HG03135 (cell line): ENCODE measurements at regions not wholly inside any gene's neighbourhood (a gene's known extent, or its start where the extent isn't known, plus 50 kb on each side); places are given as distances from the start of the nearest gene placed in this dataset.

Experiments used
- ATAC-seq: cut with Tn5 transposase; IDR thresholded peaks from one replicate; pipeline ENCODE4 v1.9.1; 2021; ENCODE audit warnings: mild to moderate bottlenecking, moderate library complexity; ENCODE audit not compliant: unreplicated experiment

GRCh38 chr11:8823174-8823742 lies 87.7 kb upstream of the AKIP1 start:
- no peak for ATAC-seq

- no peak for ATAC-seq
These were observed 84.7 kb upstream of the AKIP1 start for GRCh38 chr11:8826139-8826786.

- no peak for ATAC-seq
These were observed 84.0 kb upstream of the AKIP1 start for GRCh38 chr11:8826901-8827560.

- ATAC-seq, result no peak
These were observed 82.9 kb upstream of the AKIP1 start for GRCh38 chr11:8828046-8828445.

- ATAC-seq, result no peak
These were observed 82.2 kb upstream of the AKIP1 start for GRCh38 chr11:8828580-8829361.

GRCh38 chr11:8829556-8829955 lies 81.4 kb upstream of the AKIP1 start:
- ATAC-seq, result no peak

GRCh38 chr11:8830641-8831040 lies 80.3 kb upstream of the AKIP1 start:
- ATAC-seq, result no peak

- ATAC-seq, result no peak
These were observed 79.1 kb upstream of the AKIP1 start for GRCh38 chr11:8831861-8832260.

- ATAC-seq, result peak; percentile 79
These were observed 78.3 kb upstream of the AKIP1 start for GRCh38 chr11:8832571-8833260.

GRCh38 chr11:8833568-8834315 lies 77.2 kb upstream of the AKIP1 start:
- no peak for ATAC-seq

GRCh38 chr11:8834379-8834778 lies 76.6 kb upstream of the AKIP1 start:
- ATAC-seq, result no peak

- no peak for ATAC-seq
These were observed 72.7 kb upstream of the AKIP1 start for GRCh38 chr11:8838248-8838647.

- ATAC-seq, result no peak
These were observed 71.6 kb upstream of the AKIP1 start for GRCh38 chr11:8839306-8839956.

- ATAC-seq, result no peak
These were observed 70.7 kb upstream of the AKIP1 start for GRCh38 chr11:8839957-8840945.

GRCh38 chr11:8841899-8842298 lies 69.1 kb upstream of the AKIP1 start:
- ATAC-seq, result no peak

- no peak for ATAC-seq
These were observed 52.2 kb upstream of the AKIP1 start for GRCh38 chr11:8858808-8859207.
